ENCODE measurements at regions not wholly inside any gene's neighbourhood (a gene's known extent, or its start where the extent isn't known, plus 50 kb on each side); places are given as distances from the start of the nearest gene placed in this dataset.

GRCh38 chr6:68575765-68576439 is 59.2 kb upstream of the ADGRB3 start:
- TF ChIP-seq, protein P1, sequence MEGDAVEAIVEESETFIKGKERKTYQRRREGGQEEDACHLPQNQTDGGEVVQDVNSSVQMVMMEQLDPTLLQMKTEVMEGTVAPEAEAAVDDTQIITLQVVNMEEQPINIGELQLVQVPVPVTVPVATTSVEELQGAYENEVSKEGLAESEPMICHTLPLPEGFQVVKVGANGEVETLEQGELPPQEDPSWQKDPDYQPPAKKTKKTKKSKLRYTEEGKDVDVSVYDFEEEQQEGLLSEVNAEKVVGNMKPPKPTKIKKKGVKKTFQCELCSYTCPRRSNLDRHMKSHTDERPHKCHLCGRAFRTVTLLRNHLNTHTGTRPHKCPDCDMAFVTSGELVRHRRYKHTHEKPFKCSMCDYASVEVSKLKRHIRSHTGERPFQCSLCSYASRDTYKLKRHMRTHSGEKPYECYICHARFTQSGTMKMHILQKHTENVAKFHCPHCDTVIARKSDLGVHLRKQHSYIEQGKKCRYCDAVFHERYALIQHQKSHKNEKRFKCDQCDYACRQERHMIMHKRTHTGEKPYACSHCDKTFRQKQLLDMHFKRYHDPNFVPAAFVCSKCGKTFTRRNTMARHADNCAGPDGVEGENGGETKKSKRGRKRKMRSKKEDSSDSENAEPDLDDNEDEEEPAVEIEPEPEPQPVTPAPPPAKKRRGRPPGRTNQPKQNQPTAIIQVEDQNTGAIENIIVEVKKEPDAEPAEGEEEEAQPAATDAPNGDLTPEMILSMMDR (IDR thresholded peaks at IDR 0.05; ENCODE audit: low read depth, low read length) = no peak
- TF ChIP-seq EZH2phosphoT487 (IDR thresholded peaks at IDR 0.05; ENCODE audit: low read depth) = no peak
- Histone ChIP-seq H3K9ac (ENCODE audit: low read length) (no peak overlapping the region), H3K27ac (ENCODE audit: low read length) (no peak overlapping the region), H3K4me2 (ENCODE audit: low read length) (peak overlapping the region; percentile 38), H4K20me1 (ENCODE audit: insufficient read depth, low read length) (no peaks in the 10 kb centered on the region), H3K4me3 (ENCODE audit: low read length) (no peak overlapping the region), H3K79me2 (ENCODE audit: low read length) (no peaks in the 10 kb centered on the region), H3K36me3 (replicated peaks; ENCODE audit: low read depth, low read length) (no peaks in the 10 kb centered on the region), H2AFZ (ENCODE audit: low read depth, low read length) (no peak overlapping the region), H3K27me3 (ENCODE audit: low read depth, low read length) (no peaks in the 10 kb centered on the region), H3K9me3 (ENCODE audit: insufficient read depth, low read length) (no peaks in the 10 kb centered on the region), H3K4me1 (ENCODE audit: low read length) (peaks cover 24% of the 10 kb centered on the region)

DNA sequence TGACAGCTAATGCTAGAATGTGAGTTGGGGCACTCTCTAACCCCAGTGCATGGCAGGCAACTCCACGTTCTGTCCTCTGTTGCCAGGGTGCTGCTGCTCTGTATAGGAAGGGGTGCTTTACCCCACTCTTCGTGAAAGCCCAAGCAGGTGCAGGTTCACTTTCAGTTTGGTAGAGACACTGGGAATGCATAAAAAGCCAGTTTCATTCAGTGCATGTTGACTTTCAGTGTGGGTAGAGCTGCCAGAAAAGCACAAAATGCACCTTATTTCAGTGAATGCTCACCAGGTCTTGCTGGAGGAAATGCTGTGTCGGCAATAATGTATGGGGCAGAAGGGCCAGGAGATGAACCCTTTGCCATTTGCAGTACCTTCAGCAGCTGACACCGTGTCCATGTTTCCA is 62.1 kb upstream of the ADGRB3 start:
- H3K27me3 ChIP-seq (ENCODE audit: low read depth, low read length) = no peaks in the 10 kb centered on the region
- H3K27ac ChIP-seq (ENCODE audit: low read length) = 0 out of 2 replicates have a peak overlapping the region, but pooled peaks have one; percentile 4
- H4K20me1 ChIP-seq (ENCODE audit: insufficient read depth, low read length) = no peaks in the 10 kb centered on the region
- H3K9ac ChIP-seq (ENCODE audit: low read length) = no peak overlapping the region
- no peaks in the 10 kb centered on the region for H3K36me3 ChIP-seq (replicated peaks; ENCODE audit: low read depth, low read length)
- peaks cover 31% of the 10 kb centered on the region for H3K4me1 ChIP-seq (ENCODE audit: low read length)
- peak overlapping the region; percentile 76 for H2AFZ ChIP-seq (ENCODE audit: low read depth, low read length)
- no peak for TF ChIP-seq EZH2phosphoT487 (IDR thresholded peaks at IDR 0.05; ENCODE audit: low read depth)
- peak overlapping the region; percentile 82 for H3K4me2 ChIP-seq (ENCODE audit: low read length)
- no peaks in the 10 kb centered on the region for H3K9me3 ChIP-seq (ENCODE audit: insufficient read depth, low read length)
- H3K79me2 ChIP-seq (ENCODE audit: low read length) = no peaks in the 10 kb centered on the region
- peak overlapping the region; percentile 60 for H3K4me3 ChIP-seq (ENCODE audit: low read length)

GRCh38 chr6:68572525-68572924 is 62.6 kb upstream of the ADGRB3 start:
- Histone ChIP-seq H3K27ac (ENCODE audit: low read length) (0 out of 2 replicates have a peak overlapping the region, but pooled peaks have one; percentile 4), H3K36me3 (replicated peaks; ENCODE audit: low read depth, low read length) (no peaks in the 10 kb centered on the region), H3K9ac (ENCODE audit: low read length) (no peak overlapping the region), H3K27me3 (ENCODE audit: low read depth, low read length) (no peaks in the 10 kb centered on the region), H3K79me2 (ENCODE audit: low read length) (no peaks in the 10 kb centered on the region), H4K20me1 (ENCODE audit: insufficient read depth, low read length) (no peaks in the 10 kb centered on the region), H3K4me1 (ENCODE audit: low read length) (peaks cover 31% of the 10 kb centered on the region), H3K9me3 (ENCODE audit: insufficient read depth, low read length) (no peaks in the 10 kb centered on the region), H3K4me3 (ENCODE audit: low read length) (peak overlapping the region; percentile 60), H3K4me2 (ENCODE audit: low read length) (peak overlapping the region; percentile 82), H2AFZ (ENCODE audit: low read depth, low read length) (peak overlapping the region; percentile 76)
- TF ChIP-seq, protein P1 (IDR thresholded peaks at IDR 0.05; ENCODE audit: low read depth, low read length) = peak; percentile 93
- no peak for TF ChIP-seq EZH2phosphoT487 (IDR thresholded peaks at IDR 0.05; ENCODE audit: low read depth)

- H3K36me3 ChIP-seq (replicated peaks; ENCODE audit: low read depth, low read length) = no peaks in the 10 kb centered on the region
- no peak for TF ChIP-seq EZH2phosphoT487 (IDR thresholded peaks at IDR 0.05; ENCODE audit: low read depth)
- TF ChIP-seq, protein P1 (IDR thresholded peaks at IDR 0.05; ENCODE audit: low read depth, low read length) = no peak
- no peaks in the 10 kb centered on the region for H3K79me2 ChIP-seq (ENCODE audit: low read length)
- H3K4me2 ChIP-seq (ENCODE audit: low read length) = no peak overlapping the region
- H3K9ac ChIP-seq (ENCODE audit: low read length) = no peak overlapping the region
- H2AFZ ChIP-seq (ENCODE audit: low read depth, low read length) = no peak overlapping the region
- no peaks in the 10 kb centered on the region for H4K20me1 ChIP-seq (ENCODE audit: insufficient read depth, low read length)
- H3K27me3 ChIP-seq (ENCODE audit: low read depth, low read length) = no peaks in the 10 kb centered on the region
- no peaks in the 10 kb centered on the region for H3K9me3 ChIP-seq (ENCODE audit: insufficient read depth, low read length)
- no peak overlapping the region for H3K4me3 ChIP-seq (ENCODE audit: low read length)
- 0 out of 2 replicates have a peak, but pooled peaks cover 4% of the 10 kb centered on the region for H3K4me1 ChIP-seq (ENCODE audit: low read length)
- no peak overlapping the region for H3K27ac ChIP-seq (ENCODE audit: low read length)
Observed at GRCh38 chr6:68559716-68560115, 75.4 kb upstream of the ADGRB3 start.
